Heart right ventricle (tissue), 16 donors: ENCODE measurements at regions not wholly inside any gene's neighbourhood (a gene's known extent, or its start where the extent isn't known, plus 50 kb on each side); places are given as distances from the start of the nearest gene placed in this dataset.

Experiments
- ATAC-seq, 8 donors: fragments of 200-7000 bp; cut with Tn5 transposase; one replicate each; pipeline ENCODE4 v1.9.1; 2020; ENCODE audit warnings: mild to moderate bottlenecking in 8 of 8, moderate library complexity in 8 of 8, moderate number of reproducible peaks in 1 of 8
- DNase-seq, 2 donors: peaks; one replicate each; pipeline ENCODE4 v3.0.0-alpha.2; 2020
- H3K27ac ChIP-seq, 10 donors: fragments of 200-600 bp; sonication (generic) in 2 of 10; one replicate each; pipeline versions ENCODE4 v1.5.0 to v1.8.0; 2020 to 2022; ENCODE audit warnings: mild to moderate bottlenecking in 3 of 10
- H3K27me3 ChIP-seq, 7 donors: fragments of 200-600 bp; one replicate each; pipeline ENCODE4 v1.8.0; 2021 to 2022; ENCODE audit warnings: mild to moderate bottlenecking in 2 of 7
- H3K36me3 ChIP-seq, 9 donors: fragments of 200-600 bp; sonication (generic) in 1 of 9; one replicate each; pipeline versions ENCODE4 v1.5.0 to v1.8.0; 2020 to 2022; ENCODE audit warnings: mild to moderate bottlenecking in 2 of 9
- H3K4me1 ChIP-seq, 9 donors: fragments of 200-600 bp; sonication (generic) in 1 of 9; one replicate each; pipeline versions ENCODE4 v1.5.0 to v1.8.0; 2020 to 2022; ENCODE audit warnings: mild to moderate bottlenecking in 4 of 9
- H3K4me3 ChIP-seq, 10 donors: fragments of 200-600 bp; sonication (generic) in 2 of 10; one replicate each; pipeline versions ENCODE4 v1.5.0 to v1.8.0; 2020 to 2022; ENCODE audit warnings: mild to moderate bottlenecking in 7 of 10, moderate library complexity in 2 of 10
- H3K9me3 ChIP-seq, 11 donors: fragments of 200-600 bp in 10 of 11; sonication (generic) in 2 of 11; one replicate each; pipeline versions ENCODE4 v1.5.0 to v1.8.0; 2013 to 2022; ENCODE audit warnings: mild to moderate bottlenecking in 2 of 11, control low read depth in 1 of 11, moderate library complexity in 1 of 11
- CTCF ChIP-seq, 9 donors: fragments of 200-600 bp; sonication (generic) in 2 of 9; IDR thresholded peaks; one replicate each; pipeline versions ENCODE4 v1.5.0 to v1.8.0; 2021 to 2022; ENCODE audit warnings: antibody characterized with exemption in 9 of 9, mild to moderate bottlenecking in 5 of 9, moderate library complexity in 1 of 9
- WGBS, 2 donors: extraction: QIAGEN DNeasy Blood & Tissue Kit; methylation state at CpG; one replicate each; pipeline ENCODE4 v1.1.7; 2013; ENCODE audit warnings: inconsistent platforms in 1 of 2; 5-methylcytosine and 5-hydroxymethylcytosine counted together
- intact Hi-C, 10 donors: fragments of 100-400 bp; cut with DNase I; formaldehyde crosslinking; loops; one replicate each; pipeline versions ENCODE4 v1.11.1 to v1.14.2; 2022
- donor health status: Arrhythmogenic right ventricular cardiomyopathy.
- donor health status: ischemic (EF 13 %, LVEDD 7.1; RV severe dilation, severe dysfunction).
- donor health status: healthy with polysubstance abuse.
- donor health status: DM: no; HTN: yes; CAD: no.
- donor health status: DM: no; HTN: no; CAD: no.
- donor health status: ischemic (EF 25% LVEDD 6.9; RV normal size, moderate dysfunction).
- donor health status: ischemic (EF 25% LVEDD 5.7; RV mildly dilated, moderate dysfunction).
- donor health status: healthy.
- donor health status: DM: yes; HTN: yes; CAD: no.
- donor health status: Ischemic cardiomyopathy.
- donor health status: ischemic (EF 35%, LVEDD 5.7; RV mildly dilated, moderate dysfunction).
- donor health status: nonischemic (EF 11% LVEDD 7.7; RV severe dilation, severe dysfunction).
- donor health status: DM: yes; HTN: yes; CAD: no.
- donor health status: PGD.
- donor health status: ischemic (EF 29% LVEDD 5.4; RV normal size, mild dysfunction).
- donor health status: nonischemic (EF 23%, LVEDD 6.1; RV moderate dilation, normal function).

GRCh38 chr2:221649051-221649775, 77.1 kb upstream of the EPHA4 start:
- no peak for TF ChIP-seq CTCF (IDR thresholded peaks at IDR 0.05)
- Histone ChIP-seq H3K27me3 (peaks cover 0 to 5% (median 0%) of the 10 kb centered on the region in 7 donors), H3K27ac (no peak overlapping the region), H3K36me3 (no peaks in the 10 kb centered on the region), H3K4me1 (no peaks in the 10 kb centered on the region), H3K4me3 (no peak overlapping the region), H3K9me3 (no peaks in the 10 kb centered on the region)
- intact Hi-C loops = no loop called here
- DNase-seq (peak; percentile 24 to 27), ATAC-seq (no peak)
- 83 to 84% methylated on average over 5 of the region's 5 CpGs for WGBS, 2 donors

- Histone ChIP-seq H3K4me1 (no peaks in the 10 kb centered on the region), H3K27ac (no peak overlapping the region), H3K4me3 (no peak overlapping the region), H3K27me3 (peaks cover 0 to 6% (median 0%) of the 10 kb centered on the region in 7 donors), H3K9me3 (no peaks in the 10 kb centered on the region), H3K36me3 (no peaks in the 10 kb centered on the region)
- 85 to 92% methylated on average over 3 of the region's 3 CpGs for WGBS, 2 donors
- intact Hi-C loops = no loop called here
- ATAC-seq (no peak), DNase-seq (no peak)
- TF ChIP-seq CTCF (IDR thresholded peaks at IDR 0.05) = no peak
These were observed 70.3 kb upstream of the EPHA4 start for GRCh38 chr2:221642447-221642846.

GRCh38 chr2:221641181-221641871, 69.2 kb upstream of the EPHA4 start:
- Histone ChIP-seq H3K27me3 (peaks cover 0 to 6% (median 0%) of the 10 kb centered on the region in 7 donors), H3K4me1 (no peaks in the 10 kb centered on the region), H3K4me3 (no peak overlapping the region), H3K27ac (no peak overlapping the region), H3K9me3 (no peaks in the 10 kb centered on the region), H3K36me3 (no peaks in the 10 kb centered on the region)
- no peak for TF ChIP-seq CTCF (IDR thresholded peaks at IDR 0.05)
- DNase-seq (no peak), ATAC-seq (no peak)
- intact Hi-C loops = no loop called here
- WGBS, 2 donors = 74 to 82% methylated on average over 12 to 13 of the region's 13 CpGs

GRCh38 chr2:221640686-221641085, 68.6 kb upstream of the EPHA4 start:
- Histone ChIP-seq H3K36me3 (no peaks in the 10 kb centered on the region), H3K27me3 (peaks cover 0 to 6% (median 0%) of the 10 kb centered on the region in 7 donors), H3K9me3 (no peaks in the 10 kb centered on the region), H3K4me3 (no peak overlapping the region), H3K27ac (no peak overlapping the region), H3K4me1 (no peaks in the 10 kb centered on the region)
- 83 to 87% methylated on average over 1 of the region's 1 CpG for WGBS, 2 donors
- intact Hi-C loops = no loop called here
- DNase-seq (no peak), ATAC-seq (no peak)
- TF ChIP-seq CTCF (IDR thresholded peaks at IDR 0.05) = no peak
